Activated naive CD4-positive, alpha-beta T cell treated with anti-CD3 and anti-CD28 coated beads, Interleukin-2, amount 50 U/mL, for 72 hours (primary cell): ENCODE measurements at regions not wholly inside any gene's neighbourhood (a gene's known extent, or its start where the extent isn't known, plus 50 kb on each side); places are given as distances from the start of the nearest gene placed in this dataset.
"Not testable (repeated sequence)": the region's sequence is repeated elsewhere in the genome, so short reads cannot be mapped to it uniquely, and the experiment has no call there.

ENCODE experiments used
- ATAC-seq, 2 donors: fragments of 150-1000 bp; cut with Tn5 transposase; 2 replicates each; pipeline ENCODE4 v1.10.0; 2021; ENCODE audit warnings: mild to moderate bottlenecking in 2 of 2, moderate library complexity in 2 of 2
- DNase-seq, 2 donors: peaks; one replicate each; pipeline ENCODE4 v3.0.0; 2021 to 2022; ENCODE audit warnings: low spot score in 2 of 2
- H3K27ac Mint-ChIP-seq, 2 donors: one replicate each; pipeline ENCODE4 v1.8.0; 2022; ENCODE audit warnings: mild to moderate bottlenecking in 2 of 2, mixed read lengths in 2 of 2
- H3K36me3 Mint-ChIP-seq, 2 donors: one replicate each; pipeline ENCODE4 v1.8.0; 2022; ENCODE audit warnings: mixed read lengths in 2 of 2
- H3K9me3 Mint-ChIP-seq, 2 donors: one replicate each; pipeline ENCODE4 v1.8.0; 2022; ENCODE audit warnings: mixed read lengths in 2 of 2

DNA sequence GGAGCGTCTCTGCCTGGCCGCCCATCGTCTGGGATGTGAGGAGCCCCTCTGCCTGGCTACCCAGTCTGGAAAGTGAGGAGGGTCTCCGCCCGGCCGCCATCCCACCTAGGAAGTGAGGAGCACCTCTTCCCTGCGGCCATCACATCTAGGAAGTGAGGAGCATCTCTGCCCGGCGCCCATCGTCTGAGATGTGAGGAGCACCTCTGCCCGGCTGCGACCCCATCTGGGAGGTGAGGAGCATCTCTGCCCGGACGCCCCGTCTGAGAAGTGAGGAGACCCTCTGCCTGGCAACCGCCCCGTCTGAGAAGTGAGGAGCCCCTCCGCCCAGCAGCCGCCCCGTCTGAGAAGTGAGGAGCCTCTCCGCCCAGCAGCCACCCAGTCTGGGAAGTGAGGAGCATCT, 84.5 kb downstream of the IDS start:
- not testable (repeated sequence) for H3K36me3 Mint-ChIP-seq, ATAC-seq, DNase-seq, H3K9me3 Mint-ChIP-seq, H3K27ac Mint-ChIP-seq

- no peak for ATAC-seq
- Mint-ChIP-seq H3K36me3 (no peaks in the 10 kb centered on the region), H3K27ac (no peak overlapping the region), H3K9me3 (no peaks in the 10 kb centered on the region)
- no peak for DNase-seq
These were observed 107.1 kb downstream of the IDS start for GRCh38 chrX:149398027-149398426.

- ATAC-seq (no peak), DNase-seq (no peak)
- H3K9me3 Mint-ChIP-seq, result no peaks in the 10 kb centered on the region
These were observed 112.2 kb downstream of the IDS start for GRCh38 chrX:149392921-149393320.

GRCh38 chrX:149383852-149384251, 121.3 kb downstream of the IDS start:
- no peak overlapping the region for H3K27ac Mint-ChIP-seq
- no peaks in the 10 kb centered on the region for H3K36me3 Mint-ChIP-seq
- ATAC-seq (no peak), DNase-seq (no peak)
- H3K9me3 Mint-ChIP-seq, result no peaks in the 10 kb centered on the region

More at GRCh38 chrX:149392921-149393320, 112.2 kb downstream of the IDS start:
- Mint-ChIP-seq H3K36me3 (no peaks in the 10 kb centered on the region), H3K27ac (no peak overlapping the region)

DNA sequence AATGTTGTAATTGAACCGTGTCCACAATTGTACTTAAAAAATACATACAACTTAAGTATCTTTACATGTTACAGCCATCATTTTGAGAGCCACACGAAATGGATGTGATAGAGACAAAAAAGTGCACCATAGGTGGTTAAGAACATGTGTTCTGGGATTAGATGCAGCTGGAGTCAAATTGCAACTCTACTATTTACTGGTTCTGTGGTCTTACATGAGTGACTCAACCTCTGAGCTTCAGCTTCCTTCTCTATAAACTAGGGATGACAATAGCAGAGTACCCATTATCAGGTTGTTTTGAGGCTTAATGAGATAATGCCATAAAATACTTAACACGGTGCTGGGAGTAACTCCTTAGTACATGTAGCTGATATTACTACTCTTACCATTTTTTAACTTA, 130.4 kb downstream of the IDS start:
- DNase-seq (no peak), ATAC-seq (peak in 1 of 2 donors; percentile 73)
- no peaks in the 10 kb centered on the region for H3K9me3 Mint-ChIP-seq
- H3K27ac Mint-ChIP-seq, result no peak overlapping the region
- no peaks in the 10 kb centered on the region for H3K36me3 Mint-ChIP-seq

DNA sequence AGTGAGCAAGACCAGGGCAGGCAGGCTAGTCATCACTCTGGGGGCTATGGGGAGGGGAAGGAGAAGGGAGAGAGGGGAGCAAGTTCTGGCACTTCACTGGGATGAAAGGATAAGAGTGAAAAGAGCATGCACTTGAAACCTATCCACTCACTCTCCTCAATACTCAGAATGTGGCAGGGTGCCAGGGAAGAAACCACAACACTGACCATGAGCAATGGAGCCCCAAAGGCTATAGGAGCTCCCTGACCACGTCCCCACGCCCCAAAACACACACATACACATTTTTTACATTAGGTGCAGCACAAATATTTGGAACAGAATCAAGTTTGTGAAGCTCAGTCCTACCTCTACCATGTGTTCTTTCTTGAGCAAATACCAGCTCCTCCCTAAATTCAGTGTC, 132.2 kb downstream of the IDS start:
- DNase-seq (no peak), ATAC-seq (no peak)
- Mint-ChIP-seq H3K9me3 (no peaks in the 10 kb centered on the region), H3K36me3 (no peaks in the 10 kb centered on the region), H3K27ac (no peak overlapping the region)

GRCh38 chrX:149371986-149372385, 133.1 kb downstream of the IDS start:
- Mint-ChIP-seq H3K36me3 (no peaks in the 10 kb centered on the region), H3K9me3 (no peaks in the 10 kb centered on the region), H3K27ac (no peak overlapping the region)
- DNase-seq (no peak), ATAC-seq (no peak)

DNA sequence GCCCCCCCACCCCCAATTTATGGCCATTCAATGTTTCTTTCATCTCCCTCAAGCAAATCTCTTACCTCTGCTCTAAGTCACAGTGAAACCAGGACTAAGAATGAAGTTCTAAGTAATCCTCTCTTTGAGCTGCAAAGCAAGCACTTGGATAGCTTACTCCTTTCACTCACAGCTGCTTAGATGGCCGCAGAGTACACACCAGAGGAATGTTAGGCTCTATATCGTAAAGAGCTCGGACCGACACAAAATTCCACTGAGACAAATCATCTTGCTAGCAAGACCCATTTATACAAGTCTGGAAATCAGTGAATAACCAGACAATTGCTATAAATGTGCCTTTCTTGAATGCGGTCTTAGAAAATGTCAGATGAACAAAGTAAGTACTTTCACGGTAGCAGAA, 135.0 kb downstream of the IDS start:
- H3K9me3 Mint-ChIP-seq, result no peaks in the 10 kb centered on the region
- no peak overlapping the region for H3K27ac Mint-ChIP-seq
- no peaks in the 10 kb centered on the region for H3K36me3 Mint-ChIP-seq
- DNase-seq (no peak), ATAC-seq (no peak)

GRCh38 chrX:149365552-149365951, 139.6 kb downstream of the IDS start:
- ATAC-seq (no peak), DNase-seq (no peak)
- no peaks in the 10 kb centered on the region for H3K36me3 Mint-ChIP-seq
- no peaks in the 10 kb centered on the region for H3K9me3 Mint-ChIP-seq
- no peak overlapping the region for H3K27ac Mint-ChIP-seq

DNA sequence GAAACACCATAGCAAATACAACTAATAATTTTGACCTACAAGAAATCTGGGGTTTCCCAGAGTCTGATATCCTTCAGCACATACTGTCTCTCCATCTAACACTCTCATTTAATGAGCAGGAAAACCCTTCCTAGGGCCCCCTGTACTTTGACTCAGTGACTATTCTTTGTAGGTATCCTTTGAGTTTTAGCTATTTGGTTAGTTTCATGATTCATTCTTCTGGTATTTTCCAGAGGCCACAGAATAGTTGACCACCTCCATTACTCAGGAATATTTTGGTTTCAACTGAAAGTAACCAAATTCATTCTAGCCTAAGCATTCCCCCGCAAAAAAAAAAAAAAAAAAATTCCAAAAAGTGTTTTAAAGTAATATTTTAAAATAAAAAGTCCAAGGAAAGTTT, 140.0 kb downstream of the IDS start:
- no peak for ATAC-seq

DNA sequence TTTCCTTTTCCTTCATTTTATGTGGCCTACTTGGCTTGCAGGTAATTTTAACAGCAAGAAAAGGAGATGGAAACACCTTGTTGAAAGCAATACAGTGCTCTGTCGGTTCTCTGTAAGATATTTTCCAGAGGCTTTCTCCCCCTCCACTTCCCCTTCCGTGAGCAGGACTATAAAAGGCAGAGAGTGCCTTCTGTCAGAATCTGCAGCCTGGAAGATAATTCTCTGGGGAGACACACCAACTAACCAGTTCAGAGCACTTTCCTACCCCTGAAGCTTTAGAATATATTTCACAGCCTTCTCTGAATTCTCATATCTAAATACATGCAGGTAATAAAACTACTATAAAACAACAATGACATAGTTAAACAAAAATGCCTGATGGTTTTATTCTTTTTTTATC, 141.1 kb downstream of the IDS start:
- no peaks in the 10 kb centered on the region for H3K9me3 Mint-ChIP-seq
- DNase-seq, result no peak
- no peaks in the 10 kb centered on the region for H3K36me3 Mint-ChIP-seq
- no peak for ATAC-seq
- H3K27ac Mint-ChIP-seq, result no peak overlapping the region

More for the DNA sequence above, 140.0 kb downstream of the IDS start:
- DNase-seq, result no peak
- Mint-ChIP-seq H3K27ac (no peak overlapping the region), H3K36me3 (no peaks in the 10 kb centered on the region), H3K9me3 (no peaks in the 10 kb centered on the region)

GRCh38 chrX:149346306-149346705, 158.8 kb downstream of the IDS start:
- no peak for DNase-seq
- ATAC-seq, result no peak
- H3K27ac Mint-ChIP-seq, result no peak overlapping the region
- H3K9me3 Mint-ChIP-seq, result no peaks in the 10 kb centered on the region
- H3K36me3 Mint-ChIP-seq, result no peaks in the 10 kb centered on the region

DNA sequence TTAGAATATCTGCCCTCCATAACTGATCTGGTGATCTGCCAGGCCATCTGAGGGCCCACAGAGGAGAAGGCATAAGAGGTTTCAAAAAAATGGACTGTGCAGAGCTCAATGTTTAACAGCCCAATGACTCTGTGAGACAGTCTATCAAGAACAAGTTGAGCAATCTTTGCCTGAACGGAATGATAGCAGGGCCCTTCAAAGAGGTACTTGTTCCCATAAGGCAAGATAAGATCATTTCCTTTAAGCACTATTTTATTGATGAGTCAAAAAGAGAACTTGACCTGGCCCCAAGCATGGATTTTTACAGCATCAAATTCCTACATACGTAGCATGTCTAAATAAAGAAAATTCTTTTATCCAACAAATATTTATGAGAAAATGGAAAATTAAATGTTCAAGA, 182.8 kb downstream of the IDS start:
- Mint-ChIP-seq H3K27ac (no peak overlapping the region), H3K36me3 (no peaks in the 10 kb centered on the region), H3K9me3 (no peaks in the 10 kb centered on the region)
- DNase-seq, result no peak
- ATAC-seq, result no peak

GRCh38 chrX:149313871-149314371, 191.2 kb downstream of the IDS start:
- no peak overlapping the region for H3K27ac Mint-ChIP-seq
- H3K9me3 Mint-ChIP-seq, result no peaks in the 10 kb centered on the region
- DNase-seq (no peak), ATAC-seq (no peak)
- H3K36me3 Mint-ChIP-seq, result no peaks in the 10 kb centered on the region

DNA sequence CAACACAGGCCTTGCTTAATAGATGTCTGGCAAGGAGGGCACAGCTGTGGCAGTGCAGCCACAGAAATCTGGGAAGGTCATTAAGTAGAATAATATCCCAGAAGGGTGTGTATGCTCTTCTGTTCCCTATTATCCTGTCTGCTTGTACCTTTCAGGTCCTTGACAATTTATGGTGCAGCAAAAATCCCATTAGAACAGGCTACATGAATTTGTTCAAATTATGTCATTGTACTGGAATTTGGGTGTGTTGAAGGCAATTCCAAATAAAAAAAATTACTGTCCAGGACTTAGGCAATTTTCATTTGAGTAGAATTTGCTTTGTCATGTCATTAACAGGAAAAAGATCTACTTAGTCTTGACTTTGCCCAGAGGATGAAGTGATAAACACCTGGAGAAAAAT, 192.1 kb downstream of the IDS start:
- no peaks in the 10 kb centered on the region for H3K9me3 Mint-ChIP-seq
- ATAC-seq, result no peak
- no peak for DNase-seq
- H3K27ac Mint-ChIP-seq, result no peak overlapping the region
- H3K36me3 Mint-ChIP-seq, result no peaks in the 10 kb centered on the region

GRCh38 chrX:149312097-149312496, 193.0 kb downstream of the IDS start:
- no peak for DNase-seq
- no peaks in the 10 kb centered on the region for H3K36me3 Mint-ChIP-seq
- no peaks in the 10 kb centered on the region for H3K9me3 Mint-ChIP-seq
- no peak for ATAC-seq
- H3K27ac Mint-ChIP-seq, result no peak overlapping the region

DNA sequence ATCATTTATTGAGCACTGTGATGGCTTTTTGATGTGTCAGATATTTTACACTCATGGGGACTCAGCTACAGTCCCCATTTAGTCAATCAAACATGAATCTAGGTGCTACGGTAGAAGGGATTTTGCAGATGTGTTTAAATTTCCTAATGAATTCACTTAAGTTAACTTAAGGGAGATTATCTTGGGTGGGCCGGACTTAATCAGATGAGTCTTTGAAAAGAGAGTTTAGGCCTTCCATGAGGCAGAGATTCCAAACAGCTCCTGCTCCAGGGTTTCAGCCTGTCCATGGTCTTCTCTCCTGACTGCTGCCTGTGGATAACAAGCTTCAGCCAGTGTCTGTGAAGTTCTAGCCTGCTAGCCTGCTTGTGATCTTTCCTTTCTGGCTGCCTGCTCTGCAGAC, 202.4 kb downstream of the IDS start:
- no peak overlapping the region for H3K27ac Mint-ChIP-seq
- no peak for DNase-seq
- H3K9me3 Mint-ChIP-seq, result no peaks in the 10 kb centered on the region

GRCh38 chrX:149298111-149298510, 207.0 kb downstream of the IDS start:
- no peaks in the 10 kb centered on the region for H3K9me3 Mint-ChIP-seq
- no peak overlapping the region for H3K27ac Mint-ChIP-seq
- no peak for ATAC-seq
- no peak for DNase-seq
- H3K36me3 Mint-ChIP-seq, result no peaks in the 10 kb centered on the region

More for the DNA sequence above, 202.4 kb downstream of the IDS start:
- no peak for ATAC-seq
- no peaks in the 10 kb centered on the region for H3K36me3 Mint-ChIP-seq

GRCh38 chrX:149296092-149296491, 209.0 kb downstream of the IDS start:
- ATAC-seq (no peak), DNase-seq (no peak)
- no peaks in the 10 kb centered on the region for H3K9me3 Mint-ChIP-seq
- H3K27ac Mint-ChIP-seq, result no peak overlapping the region
- H3K36me3 Mint-ChIP-seq, result no peaks in the 10 kb centered on the region
